AG20443 (cell line): ENCODE measurements at regions not wholly inside any gene's neighbourhood (a gene's known extent, or its start where the extent isn't known, plus 50 kb on each side); places are given as distances from the start of the nearest gene placed in this dataset.
A peak's percentile ranks its signal among the peaks of the same experiment; 100 is the strongest.
"Not testable (repeated sequence)": the region's sequence is repeated elsewhere in the genome, so short reads cannot be mapped to it uniquely, and the experiment has no call there.

Experiments used
- DNase-seq: peaks from one replicate; pipeline ENCODE4 v3.0.0; 2012; ENCODE audit warnings: low spot score, mixed read lengths

GRCh38 chr3:103173940-103174339, 739.1 kb downstream of the ZPLD1 start:
- no peak for DNase-seq

GRCh38 chr3:103181160-103181559, 746.3 kb downstream of the ZPLD1 start:
- no peak for DNase-seq

DNA sequence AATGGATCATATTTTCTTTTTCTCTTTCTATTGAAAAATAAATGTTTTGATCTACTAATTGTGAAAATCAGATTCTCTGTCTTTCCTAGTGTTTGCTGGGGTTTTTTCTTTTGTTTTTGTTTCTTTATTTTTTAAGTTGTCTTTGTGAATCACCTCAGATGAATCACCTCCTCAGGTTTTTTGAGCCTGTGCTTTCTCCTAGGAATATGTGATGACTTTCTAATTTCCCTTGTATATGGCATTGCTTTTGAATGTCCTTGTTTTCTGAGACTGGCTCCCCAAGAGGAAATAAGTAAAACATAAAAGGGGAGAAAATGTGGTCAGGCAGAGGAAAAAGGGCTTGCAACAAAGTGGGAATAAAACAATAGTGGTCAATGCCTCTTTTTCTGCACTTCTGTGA, 750.0 kb downstream of the ZPLD1 start:
- no peak for DNase-seq

- no peak for DNase-seq
Observed at GRCh38 chr3:103189941-103190340, 755.1 kb downstream of the ZPLD1 start.

DNA sequence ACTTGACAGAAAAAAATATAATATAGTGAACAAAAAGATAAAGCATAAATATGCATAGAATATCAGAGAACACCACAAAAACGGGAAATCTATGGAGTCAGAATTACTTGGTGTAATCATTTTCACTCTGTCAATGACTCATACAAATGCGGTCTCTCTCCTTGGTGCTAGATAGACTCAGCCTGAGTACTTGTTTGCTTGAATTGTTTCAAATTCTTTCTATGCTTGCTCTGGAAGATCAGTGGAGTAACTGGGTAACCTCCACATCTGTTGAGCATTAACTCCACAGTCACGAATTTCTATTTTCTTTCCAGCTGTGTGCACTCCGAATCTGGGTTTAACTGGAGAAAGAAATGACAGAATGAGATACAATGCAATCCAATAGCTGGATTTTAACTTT, 760.4 kb downstream of the ZPLD1 start:
- peak; percentile 13 for DNase-seq

- DNase-seq, result no peak
Observed at GRCh38 chr3:103203441-103203840, 768.6 kb downstream of the ZPLD1 start.

DNA sequence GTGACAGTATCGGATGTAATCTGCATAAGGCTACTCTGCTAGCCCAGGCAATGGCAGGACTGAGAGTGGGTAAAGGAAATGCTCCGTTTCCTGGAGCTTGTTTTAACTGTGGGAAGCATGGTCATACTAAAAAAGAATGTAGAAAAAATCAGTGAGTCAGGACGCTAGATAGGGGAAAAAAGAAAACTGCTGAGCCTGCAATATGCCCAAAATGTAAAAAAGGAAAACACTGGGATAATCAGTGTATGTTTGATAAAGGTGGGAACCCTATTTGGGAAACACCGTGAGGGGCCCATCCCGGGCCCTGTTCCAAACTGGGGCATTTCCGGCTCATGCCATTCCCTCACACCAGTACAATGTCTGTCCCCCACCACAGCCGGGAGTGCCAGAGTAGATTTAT, 775.8 kb downstream of the ZPLD1 start:
- no peak for DNase-seq

DNA sequence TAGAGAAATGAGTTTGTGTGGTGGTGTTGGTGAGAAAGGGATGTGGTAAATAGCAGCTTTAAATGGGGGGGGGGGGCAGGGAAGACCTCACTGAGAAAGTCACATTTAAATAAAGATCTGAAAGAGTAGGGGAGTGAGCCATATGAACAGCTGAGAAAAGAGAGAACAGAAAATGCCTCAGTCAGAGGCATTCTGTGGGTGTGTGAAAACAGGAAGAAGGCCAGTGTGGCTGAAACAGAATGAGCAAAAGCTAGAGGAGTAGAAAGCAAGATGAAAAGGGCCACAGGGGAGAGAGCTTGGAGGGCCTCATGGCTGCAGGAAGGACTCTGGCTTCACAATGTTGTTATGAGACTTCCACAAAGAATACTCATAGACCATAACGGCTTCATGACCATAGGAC, 783.3 kb downstream of the ZPLD1 start:
- no peak for DNase-seq

DNA sequence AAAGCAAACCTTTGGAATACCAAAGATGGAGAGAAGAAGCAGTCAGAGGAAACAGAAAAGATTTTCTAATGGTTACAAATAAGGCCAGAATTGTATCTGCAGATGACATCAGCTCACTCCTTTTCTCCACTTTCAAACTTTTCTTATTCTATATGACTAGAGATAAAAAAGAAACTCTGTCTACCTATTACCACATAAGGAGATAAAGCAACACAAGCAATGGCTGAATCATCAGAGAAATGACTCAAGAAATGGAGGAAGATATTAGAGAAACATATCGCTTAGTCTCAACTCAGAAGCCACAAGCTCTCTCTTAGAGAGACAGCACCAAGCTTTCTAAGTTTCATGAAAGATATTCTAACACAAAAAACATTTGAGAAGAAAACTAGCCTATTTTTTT, 784.0 kb downstream of the ZPLD1 start:
- DNase-seq, result no peak

GRCh38 chr3:103227651-103228050, 792.8 kb downstream of the ZPLD1 start:
- no peak for DNase-seq

- no peak for DNase-seq
Observed at GRCh38 chr3:103247459-103247858, 812.6 kb downstream of the ZPLD1 start.

- not testable (repeated sequence) for DNase-seq
Observed at GRCh38 chr3:103254827-103255226, 820.0 kb downstream of the ZPLD1 start.

GRCh38 chr3:103269287-103269686, 834.5 kb downstream of the ZPLD1 start:
- no peak for DNase-seq

DNA sequence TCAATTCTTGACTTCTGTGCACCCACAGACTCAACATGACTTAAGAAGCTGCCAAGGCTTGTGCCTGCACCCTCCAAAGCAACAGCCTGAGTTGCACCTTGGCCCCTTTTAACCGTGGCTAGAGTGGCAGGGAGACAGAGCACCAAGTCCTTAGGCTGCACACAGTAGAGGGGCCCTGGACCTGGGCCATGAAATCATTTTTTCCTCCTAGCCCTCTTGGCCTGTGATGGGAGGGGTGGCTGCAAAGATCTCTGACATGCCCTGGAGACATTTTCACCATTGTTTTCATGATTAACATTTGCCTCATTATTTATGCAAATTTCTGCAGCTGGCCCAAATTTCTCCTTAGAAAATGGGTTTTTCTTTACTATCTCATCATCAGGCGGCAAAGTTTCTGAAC, 836.8 kb downstream of the ZPLD1 start:
- no peak for DNase-seq

DNA sequence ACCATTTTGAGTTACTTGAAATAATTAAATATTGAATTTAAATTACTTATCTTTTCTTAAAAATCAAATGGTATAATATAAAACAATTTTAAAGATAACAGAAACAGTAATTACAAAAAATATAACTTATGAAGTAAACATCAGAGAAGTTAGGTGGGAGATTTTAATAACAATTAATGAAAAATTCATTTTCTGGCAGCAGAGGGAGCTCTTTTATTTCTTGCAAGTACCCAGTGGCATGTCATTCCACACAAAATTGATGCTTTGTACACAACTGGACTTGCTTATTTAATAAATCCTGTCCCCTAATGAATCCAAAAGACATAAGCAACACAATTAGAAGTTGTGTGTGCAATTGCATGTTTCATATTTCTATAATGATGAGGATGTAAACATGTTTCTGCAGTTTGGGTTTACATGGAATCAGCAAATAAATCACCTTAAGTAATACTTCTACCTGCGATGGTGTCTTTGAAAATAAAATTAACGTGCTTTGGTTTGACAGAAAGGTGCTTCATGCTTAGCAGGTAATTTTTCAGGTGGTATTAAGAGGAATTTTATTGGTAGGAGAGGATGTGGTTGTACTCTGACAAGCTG, 861.3 kb downstream of the ZPLD1 start:
- peak; percentile 8 for DNase-seq

DNA sequence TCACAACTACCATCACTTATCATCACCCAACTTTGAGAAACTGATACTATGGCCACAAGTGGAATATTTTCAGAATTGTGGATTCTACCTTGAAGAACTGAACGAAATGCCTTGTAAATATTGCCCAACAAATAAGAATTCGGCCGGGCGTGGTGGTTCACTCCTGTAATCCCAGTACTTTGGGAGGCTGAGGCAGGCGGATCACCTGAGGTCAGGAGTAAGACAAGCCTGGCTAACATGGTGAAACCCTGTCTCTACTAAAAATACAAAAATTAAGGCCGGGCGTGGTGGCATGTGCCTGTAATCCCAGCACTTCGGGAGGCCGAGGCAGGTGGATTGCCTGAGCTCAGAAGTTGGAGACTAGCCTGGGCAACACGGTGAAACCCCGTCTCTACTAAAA, 862.7 kb downstream of the ZPLD1 start:
- DNase-seq, result not testable (repeated sequence)

- no peak for DNase-seq
Observed at GRCh38 chr3:103306104-103306503, 871.3 kb downstream of the ZPLD1 start.

- DNase-seq, result no peak
Observed at GRCh38 chr3:103308921-103309320, 874.1 kb downstream of the ZPLD1 start.

GRCh38 chr3:103319912-103320311, 885.1 kb downstream of the ZPLD1 start:
- no peak for DNase-seq

DNA sequence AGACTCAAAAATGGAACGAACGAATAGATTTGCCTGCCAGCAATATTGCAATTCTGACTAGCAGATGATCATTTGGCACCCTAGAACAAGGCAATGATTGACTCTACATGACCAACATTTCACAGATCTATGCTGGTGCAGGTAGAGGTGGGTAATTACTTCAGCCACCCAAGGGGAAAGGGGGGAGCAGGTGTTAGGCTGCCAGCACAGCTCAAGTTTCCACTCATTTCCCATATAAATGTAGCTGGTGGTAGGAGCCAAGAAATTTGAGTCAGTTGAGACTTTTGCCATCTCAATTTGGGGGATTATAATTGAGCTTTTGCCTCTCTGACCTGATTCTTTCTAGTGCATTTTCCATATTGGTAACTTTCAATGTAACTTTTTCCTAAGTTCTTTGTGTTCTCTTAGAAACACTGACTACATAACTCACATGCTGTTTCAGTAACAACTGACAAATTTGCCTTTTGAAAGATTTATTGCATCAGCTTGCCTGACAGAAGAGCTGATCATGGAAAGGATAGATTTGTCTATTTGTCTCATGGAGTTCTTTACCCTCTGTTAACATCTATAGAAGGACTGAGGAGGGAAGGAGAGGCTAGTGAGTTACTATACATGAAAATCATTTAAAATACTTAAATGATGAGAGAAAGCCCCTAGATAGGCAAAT, 902.5 kb downstream of the ZPLD1 start:
- DNase-seq, result no peak

DNA sequence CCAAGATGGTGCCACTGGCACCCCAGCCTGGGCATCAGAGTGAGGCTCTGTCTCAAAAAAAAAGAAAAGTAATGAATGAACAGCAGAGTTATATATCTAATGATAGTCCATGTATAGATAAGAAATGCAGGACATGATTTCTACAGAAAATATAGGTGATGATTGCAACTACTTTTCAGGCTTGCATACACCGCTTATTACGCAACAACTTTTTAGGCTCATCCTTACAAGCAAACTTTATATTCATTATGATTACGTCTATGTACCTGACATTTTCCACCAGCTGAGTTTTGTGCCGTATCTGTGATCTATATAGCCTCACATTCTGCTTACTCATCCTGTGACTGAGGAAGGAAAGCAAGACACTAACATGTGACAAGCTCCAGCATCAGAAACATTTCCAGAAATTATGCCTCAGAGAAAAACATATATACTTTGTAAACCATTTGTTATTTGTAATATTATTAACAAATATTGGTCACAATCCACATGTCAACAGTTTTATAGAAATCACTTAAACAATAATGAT, 906.3 kb downstream of the ZPLD1 start:
- DNase-seq, result no peak

- DNase-seq, result no peak
Observed at GRCh38 chr3:103342205-103342731, 907.5 kb downstream of the ZPLD1 start.

- no peak for DNase-seq
Observed at GRCh38 chr3:103349760-103350159, 914.9 kb downstream of the ZPLD1 start.

DNA sequence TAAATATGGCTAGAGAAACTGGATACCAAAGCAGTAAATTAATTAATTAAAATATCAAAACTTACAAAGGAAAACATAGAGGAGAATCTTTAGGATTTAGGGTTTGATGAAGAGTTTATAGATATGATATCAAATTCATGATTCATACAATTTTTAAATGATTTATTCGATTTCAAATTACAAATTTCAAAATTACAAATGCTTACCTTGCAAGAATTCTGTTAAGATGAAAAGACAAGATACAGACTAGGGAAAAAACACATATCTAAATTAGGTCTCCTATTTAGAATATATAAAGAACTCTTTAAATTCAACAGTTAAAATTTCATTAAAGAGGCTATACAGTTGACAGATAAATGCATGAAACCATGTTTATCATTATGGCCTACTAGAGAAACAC, 930.7 kb downstream of the ZPLD1 start:
- no peak for DNase-seq
